Activated T-cell treated with anti-CD3 and anti-CD28 coated beads, Interleukin-2, amount 50 U/mL, for 4 hours (primary cell): ENCODE measurements at regions not wholly inside any gene's neighbourhood (a gene's known extent, or its start where the extent isn't known, plus 50 kb on each side); places are given as distances from the start of the nearest gene placed in this dataset.

Experiments
- ATAC-seq, 2 donors: fragments of 200-7000 bp; cut with Tn5 transposase; one replicate each; pipeline ENCODE4 v1.10.0; 2021
- DNase-seq: peaks from one replicate; pipeline ENCODE4 v3.0.0-alpha.2; 2020
- H3K27me3 Mint-ChIP-seq: one replicate; pipeline ENCODE4 v1.8.0; 2021; ENCODE audit warnings: low read depth, mixed read lengths
- H3K36me3 Mint-ChIP-seq: one replicate; pipeline ENCODE4 v1.8.0; 2022; ENCODE audit warnings: mixed read lengths; ENCODE audit not compliant: insufficient read depth
- H3K4me1 Mint-ChIP-seq: one replicate; pipeline ENCODE4 v1.8.0; 2021; ENCODE audit warnings: low read depth, mixed read lengths
- H3K4me3 Mint-ChIP-seq: one replicate; pipeline ENCODE4 v1.8.0; 2021; ENCODE audit warnings: mild to moderate bottlenecking, moderate library complexity, mixed read lengths
- H3K9me3 Mint-ChIP-seq: one replicate; pipeline ENCODE4 v1.8.0; 2021; ENCODE audit warnings: mixed read lengths

DNA sequence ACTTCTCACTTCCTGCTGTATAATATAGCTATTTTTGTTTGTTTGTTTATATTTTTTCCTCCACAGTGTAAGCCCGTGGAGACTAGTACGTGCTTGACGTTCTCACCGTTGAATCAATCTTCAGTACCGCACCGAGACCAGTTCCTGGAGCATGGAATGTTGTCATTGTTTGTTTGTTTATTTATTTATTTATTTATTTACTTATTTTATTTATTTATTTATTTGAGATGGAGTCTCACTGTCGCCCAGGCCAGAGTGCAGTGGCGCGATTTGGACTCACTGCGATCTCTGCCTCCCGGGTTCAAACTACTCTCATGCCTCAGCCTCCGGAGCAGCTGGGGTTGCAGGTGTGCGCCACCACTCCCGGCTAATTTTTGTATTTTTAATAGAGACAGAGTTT lies 506.6 kb upstream of the TMEM132C start:
- Mint-ChIP-seq H3K4me1 (no peaks in the 10 kb centered on the region), H3K27me3 (no peaks in the 10 kb centered on the region), H3K4me3 (no peak overlapping the region), H3K36me3 (no peaks in the 10 kb centered on the region), H3K9me3 (peaks cover 25% of the 10 kb centered on the region)
- no peak for DNase-seq
- no peak for ATAC-seq

GRCh38 chr12:127760996-127761395 lies 506.0 kb upstream of the TMEM132C start:
- DNase-seq (no peak), ATAC-seq (no peak)
- Mint-ChIP-seq H3K9me3 (peaks cover 25% of the 10 kb centered on the region), H3K27me3 (no peaks in the 10 kb centered on the region), H3K36me3 (no peaks in the 10 kb centered on the region), H3K4me3 (no peak overlapping the region), H3K4me1 (no peaks in the 10 kb centered on the region)

DNA sequence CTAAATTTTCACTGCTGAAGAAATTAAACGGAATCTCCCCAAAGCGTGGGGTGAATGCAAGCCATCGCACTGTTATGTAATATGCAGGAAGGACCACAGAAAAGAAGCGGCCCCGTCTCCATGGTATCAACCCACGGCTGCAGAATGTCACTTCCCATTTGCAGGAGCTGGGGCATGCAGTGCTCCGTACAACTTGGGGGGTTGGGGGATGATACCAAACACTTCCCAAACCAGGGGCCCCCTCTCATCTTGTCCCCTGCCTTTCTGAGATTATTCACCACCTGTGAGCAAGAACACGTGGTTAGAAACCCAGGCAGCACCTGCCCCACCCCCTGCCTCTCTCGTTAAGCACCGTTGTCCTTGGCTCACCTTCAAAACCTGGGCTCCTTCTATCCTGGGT lies 505.1 kb upstream of the TMEM132C start:
- Mint-ChIP-seq H3K36me3 (no peaks in the 10 kb centered on the region), H3K4me3 (no peak overlapping the region), H3K27me3 (no peaks in the 10 kb centered on the region), H3K9me3 (peaks cover 17% of the 10 kb centered on the region), H3K4me1 (no peaks in the 10 kb centered on the region)
- ATAC-seq (no peak), DNase-seq (no peak)

DNA sequence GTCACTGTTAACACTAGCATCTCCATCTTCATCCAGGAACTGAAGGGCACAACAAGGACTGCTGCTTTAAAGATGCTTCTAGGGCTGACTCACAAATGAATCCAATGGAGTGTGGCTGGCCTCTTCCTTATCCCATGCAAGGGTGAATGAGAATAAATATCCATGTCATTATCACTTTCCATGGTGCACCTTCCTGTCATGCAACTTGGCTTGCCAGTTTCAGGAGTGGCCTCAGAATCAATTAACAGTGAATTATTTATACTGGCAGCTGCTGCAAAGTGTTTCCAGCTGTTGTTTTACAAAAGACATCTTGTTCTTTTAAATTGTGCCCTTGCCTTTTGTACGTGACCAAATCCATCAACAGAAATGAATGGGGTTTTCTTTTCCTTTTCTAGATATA lies 499.3 kb upstream of the TMEM132C start:
- Mint-ChIP-seq H3K4me3 (no peak overlapping the region), H3K9me3 (peaks cover 15% of the 10 kb centered on the region), H3K27me3 (no peaks in the 10 kb centered on the region), H3K4me1 (no peaks in the 10 kb centered on the region), H3K36me3 (no peaks in the 10 kb centered on the region)
- no peak for DNase-seq
- ATAC-seq, result no peak

DNA sequence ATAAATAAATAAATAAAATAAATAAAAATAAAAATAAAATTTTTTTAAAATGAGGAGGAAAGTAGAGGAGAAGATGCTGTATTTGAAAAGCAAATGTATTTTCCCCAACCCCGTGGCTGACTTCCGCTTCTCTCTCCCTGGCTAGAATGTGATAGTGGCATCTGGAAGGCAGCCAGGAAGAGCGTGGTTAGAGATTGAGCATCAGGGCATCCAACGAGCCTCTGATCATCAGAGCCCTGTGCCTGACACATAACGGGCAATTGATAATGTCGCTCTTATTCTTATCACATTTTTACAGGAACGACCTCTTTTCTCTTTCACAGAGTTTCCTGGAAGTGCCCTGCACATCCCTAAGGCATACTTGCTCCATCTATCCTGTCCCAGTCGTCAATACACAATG lies 496.9 kb upstream of the TMEM132C start:
- no peaks in the 10 kb centered on the region for H3K36me3 Mint-ChIP-seq
- no peaks in the 10 kb centered on the region for H3K4me1 Mint-ChIP-seq
- H3K9me3 Mint-ChIP-seq, result peaks cover 6% of the 10 kb centered on the region
- H3K27me3 Mint-ChIP-seq, result no peaks in the 10 kb centered on the region
- no peak for DNase-seq
- ATAC-seq, result no peak
- H3K4me3 Mint-ChIP-seq, result no peak overlapping the region

GRCh38 chr12:127771546-127771945 lies 495.4 kb upstream of the TMEM132C start:
- Mint-ChIP-seq H3K4me3 (no peak overlapping the region), H3K36me3 (no peaks in the 10 kb centered on the region), H3K27me3 (no peaks in the 10 kb centered on the region), H3K9me3 (peaks cover 6% of the 10 kb centered on the region), H3K4me1 (no peaks in the 10 kb centered on the region)
- ATAC-seq (no peak), DNase-seq (no peak)

DNA sequence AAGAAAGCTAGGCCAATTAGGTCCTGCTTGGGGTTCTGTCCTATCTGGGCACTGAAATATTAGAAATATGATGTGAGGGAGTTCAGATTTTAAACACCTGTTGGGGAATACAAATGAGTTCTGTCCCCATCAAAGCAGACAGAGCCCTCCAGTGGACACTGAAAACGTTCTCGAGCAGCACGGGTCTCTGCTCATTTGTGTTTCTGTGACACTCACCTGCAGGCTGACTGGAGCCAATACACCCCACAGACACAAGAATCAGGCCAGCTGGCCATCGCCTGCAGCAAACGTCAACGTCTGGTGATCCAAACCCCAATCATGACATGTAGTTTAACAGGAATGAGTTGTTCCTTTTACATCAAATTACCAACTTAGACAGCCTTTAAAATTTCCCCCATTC lies 493.4 kb upstream of the TMEM132C start:
- Mint-ChIP-seq H3K27me3 (no peaks in the 10 kb centered on the region), H3K36me3 (no peaks in the 10 kb centered on the region), H3K9me3 (peaks cover 3% of the 10 kb centered on the region), H3K4me3 (no peak overlapping the region), H3K4me1 (no peaks in the 10 kb centered on the region)
- ATAC-seq, result no peak
- DNase-seq, result no peak

GRCh38 chr12:127774828-127775227 lies 492.1 kb upstream of the TMEM132C start:
- ATAC-seq, result no peak
- no peak for DNase-seq
- Mint-ChIP-seq H3K4me3 (no peak overlapping the region), H3K27me3 (no peaks in the 10 kb centered on the region), H3K36me3 (no peaks in the 10 kb centered on the region), H3K9me3 (peaks cover 8% of the 10 kb centered on the region), H3K4me1 (no peaks in the 10 kb centered on the region)

- Mint-ChIP-seq H3K4me3 (no peak overlapping the region), H3K27me3 (no peaks in the 10 kb centered on the region), H3K36me3 (no peaks in the 10 kb centered on the region), H3K9me3 (peaks cover 8% of the 10 kb centered on the region), H3K4me1 (no peaks in the 10 kb centered on the region)
- DNase-seq (no peak), ATAC-seq (no peak)
Observed at GRCh38 chr12:127779301-127780045, 487.5 kb upstream of the TMEM132C start.

- ATAC-seq (no peak), DNase-seq (no peak)
- Mint-ChIP-seq H3K4me3 (no peak overlapping the region), H3K4me1 (no peaks in the 10 kb centered on the region), H3K9me3 (peaks cover 8% of the 10 kb centered on the region), H3K27me3 (no peaks in the 10 kb centered on the region), H3K36me3 (no peaks in the 10 kb centered on the region)
Observed at GRCh38 chr12:127780881-127781280, 486.1 kb upstream of the TMEM132C start.

- no peaks in the 10 kb centered on the region for H3K36me3 Mint-ChIP-seq
- no peak for ATAC-seq
- peaks cover 9% of the 10 kb centered on the region for H3K9me3 Mint-ChIP-seq
Observed at GRCh38 chr12:127781336-127781735, 485.6 kb upstream of the TMEM132C start.

DNA sequence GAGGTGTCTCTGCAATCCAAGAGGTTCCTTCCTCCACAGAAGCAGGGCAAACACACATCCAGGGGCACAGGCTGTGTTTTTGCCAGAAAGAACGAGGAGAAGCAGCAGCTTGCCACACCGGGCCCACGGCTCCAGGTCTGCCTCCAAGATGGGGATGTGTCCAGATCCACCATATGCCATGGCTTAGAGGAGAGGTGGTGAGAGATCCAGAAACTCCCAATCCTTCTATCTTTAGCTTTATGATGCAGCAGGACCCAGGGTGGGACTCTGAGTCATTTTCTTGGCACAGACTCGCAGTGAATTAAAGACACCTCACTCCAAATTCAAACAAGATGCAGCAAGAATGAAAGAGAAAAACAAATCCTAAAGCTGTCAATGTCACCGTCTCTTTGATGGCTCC lies 481.4 kb upstream of the TMEM132C start:
- H3K36me3 Mint-ChIP-seq, result no peaks in the 10 kb centered on the region
- peaks cover 9% of the 10 kb centered on the region for H3K9me3 Mint-ChIP-seq
- H3K4me3 Mint-ChIP-seq, result no peak overlapping the region
- H3K4me1 Mint-ChIP-seq, result no peaks in the 10 kb centered on the region
- DNase-seq, result no peak
- no peaks in the 10 kb centered on the region for H3K27me3 Mint-ChIP-seq
- ATAC-seq, result no peak

More at GRCh38 chr12:127781336-127781735, 485.6 kb upstream of the TMEM132C start:
- no peak for DNase-seq
- H3K4me1 Mint-ChIP-seq, result no peaks in the 10 kb centered on the region
- H3K4me3 Mint-ChIP-seq, result no peak overlapping the region
- no peaks in the 10 kb centered on the region for H3K27me3 Mint-ChIP-seq

GRCh38 chr12:127785986-127786590 lies 480.9 kb upstream of the TMEM132C start:
- H3K36me3 Mint-ChIP-seq, result no peaks in the 10 kb centered on the region
- no peaks in the 10 kb centered on the region for H3K27me3 Mint-ChIP-seq
- H3K9me3 Mint-ChIP-seq, result peaks cover 9% of the 10 kb centered on the region
- no peak for ATAC-seq
- DNase-seq, result no peak
- no peaks in the 10 kb centered on the region for H3K4me1 Mint-ChIP-seq
- H3K4me3 Mint-ChIP-seq, result no peak overlapping the region

DNA sequence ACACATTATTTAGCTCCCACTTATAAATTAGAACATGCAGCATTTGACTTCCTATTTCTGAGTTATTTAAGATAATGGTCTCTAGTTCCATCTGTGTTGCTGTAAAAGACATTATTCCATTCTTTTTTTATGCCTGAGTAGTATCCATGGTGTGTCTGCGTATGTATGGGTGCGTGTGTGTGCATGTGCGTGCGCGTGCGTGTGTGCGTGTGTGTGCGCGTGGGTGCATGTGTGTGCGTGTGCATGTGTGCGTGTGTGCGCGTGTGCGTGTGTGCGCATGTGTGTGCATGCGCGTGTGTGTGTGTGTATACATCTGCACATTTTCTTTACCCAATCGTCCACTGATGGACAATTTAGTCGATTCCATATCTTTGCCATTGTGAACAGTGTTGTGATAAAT lies 479.4 kb upstream of the TMEM132C start:
- no peak for ATAC-seq
- Mint-ChIP-seq H3K36me3 (no peaks in the 10 kb centered on the region), H3K27me3 (no peaks in the 10 kb centered on the region), H3K4me1 (no peaks in the 10 kb centered on the region), H3K4me3 (no peak overlapping the region), H3K9me3 (peaks cover 9% of the 10 kb centered on the region)
- no peak for DNase-seq

DNA sequence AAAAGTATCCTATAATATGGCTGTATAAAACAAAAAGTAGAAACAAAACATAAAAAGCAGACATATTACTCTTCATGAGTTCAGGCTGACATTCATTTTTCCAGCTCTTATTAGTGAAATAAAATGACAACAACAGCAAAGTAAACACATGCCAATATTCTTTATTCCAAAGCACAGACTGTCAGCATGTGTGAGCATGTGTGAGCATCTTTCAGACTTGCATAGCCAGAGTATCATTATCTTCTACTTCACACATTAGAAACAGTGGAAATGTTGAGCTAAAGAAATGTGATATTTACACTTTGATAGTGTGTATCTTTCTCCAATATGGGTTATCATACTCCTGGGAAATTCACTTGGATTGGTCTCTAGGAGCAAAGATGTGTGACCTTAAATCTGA lies 476.6 kb upstream of the TMEM132C start:
- ATAC-seq (no peak), DNase-seq (no peak)
- H3K36me3 Mint-ChIP-seq, result no peaks in the 10 kb centered on the region
- H3K4me3 Mint-ChIP-seq, result no peak overlapping the region
- no peaks in the 10 kb centered on the region for H3K27me3 Mint-ChIP-seq
- no peaks in the 10 kb centered on the region for H3K4me1 Mint-ChIP-seq
- peaks cover 9% of the 10 kb centered on the region for H3K9me3 Mint-ChIP-seq
